ENCODE measurements at regions not wholly inside any gene's neighbourhood (a gene's known extent, or its start where the extent isn't known, plus 50 kb on each side); places are given as distances from the start of the nearest gene placed in this dataset.

- ChIA-PET POLR2A (no interaction called here), CTCF (no interaction called here)
- 0 out of 2 replicates have a peak, but pooled peaks have one; percentile 26 for ATAC-seq
- BruUV-seq (replicated peaks) = no TSS peak
- Histone ChIP-seq H3K27me3 (ENCODE audit: control insufficient read depth, insufficient read depth, low read length) (no peaks in the 10 kb centered on the region), H3K27ac (ENCODE audit: low read length) (no peak overlapping the region), H3K36me3 (ENCODE audit: control insufficient read depth, insufficient read depth, low read length) (no peaks in the 10 kb centered on the region), H3K4me1 (ENCODE audit: control insufficient read depth, insufficient read depth, low read length) (peaks cover 3% of the 10 kb centered on the region; the same call in 1 of the 2 replicates), H3K9me3 (ENCODE audit: control insufficient read depth, insufficient read depth, low read depth, low read length) (no peaks in the 10 kb centered on the region), H3K4me3 (ENCODE audit: low read depth in 2 of 2, low read length in 2 of 2) (no peak overlapping the region)
- intact Hi-C loops (cut with micrococcal nuclease; ENCODE audit: unreplicated experiment) = no loop called here
- no peak for DNase-seq (ENCODE audit: low read depth, low spot score)
- in situ Hi-C loops (cut with HindIII; ENCODE audit: low pct_unique_long_range_greater_than_20kb, low sequenced_read_pairs) = no loop called here
- TF ChIP-seq, protein P1, sequence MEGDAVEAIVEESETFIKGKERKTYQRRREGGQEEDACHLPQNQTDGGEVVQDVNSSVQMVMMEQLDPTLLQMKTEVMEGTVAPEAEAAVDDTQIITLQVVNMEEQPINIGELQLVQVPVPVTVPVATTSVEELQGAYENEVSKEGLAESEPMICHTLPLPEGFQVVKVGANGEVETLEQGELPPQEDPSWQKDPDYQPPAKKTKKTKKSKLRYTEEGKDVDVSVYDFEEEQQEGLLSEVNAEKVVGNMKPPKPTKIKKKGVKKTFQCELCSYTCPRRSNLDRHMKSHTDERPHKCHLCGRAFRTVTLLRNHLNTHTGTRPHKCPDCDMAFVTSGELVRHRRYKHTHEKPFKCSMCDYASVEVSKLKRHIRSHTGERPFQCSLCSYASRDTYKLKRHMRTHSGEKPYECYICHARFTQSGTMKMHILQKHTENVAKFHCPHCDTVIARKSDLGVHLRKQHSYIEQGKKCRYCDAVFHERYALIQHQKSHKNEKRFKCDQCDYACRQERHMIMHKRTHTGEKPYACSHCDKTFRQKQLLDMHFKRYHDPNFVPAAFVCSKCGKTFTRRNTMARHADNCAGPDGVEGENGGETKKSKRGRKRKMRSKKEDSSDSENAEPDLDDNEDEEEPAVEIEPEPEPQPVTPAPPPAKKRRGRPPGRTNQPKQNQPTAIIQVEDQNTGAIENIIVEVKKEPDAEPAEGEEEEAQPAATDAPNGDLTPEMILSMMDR (IDR thresholded peaks at IDR 0.05) = no peak
- no peak for TF ChIP-seq SIN3A (IDR thresholded peaks at IDR 0.05; ENCODE audit: borderline replicate concordance, insufficient read depth, low read depth, low read length)
- TF ChIP-seq TCF7L2 (IDR thresholded peaks at IDR 0.05; ENCODE audit: low read depth, low read length) = no peak
These were observed 212.8 kb downstream of the PIK3R1 start for GRCh38 chr5:68428231-68428811.

DNA sequence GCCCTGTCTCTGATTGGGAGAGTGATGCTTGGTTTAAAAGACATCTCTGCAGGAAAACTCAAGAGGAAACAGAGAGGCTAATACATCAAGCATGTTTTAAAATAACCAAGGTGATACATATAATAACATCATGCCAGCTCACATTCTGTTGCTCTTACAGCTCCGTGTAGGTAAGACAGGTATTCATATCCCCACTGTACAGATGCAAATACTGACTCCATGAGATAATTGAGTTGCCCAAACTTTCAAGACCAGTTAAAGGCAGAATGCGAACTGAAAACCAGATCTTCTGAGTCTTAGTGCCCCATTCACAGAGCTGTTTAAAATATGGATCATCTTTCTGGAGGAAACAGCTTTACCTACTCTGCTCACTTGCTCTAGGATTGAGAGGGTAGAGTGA lies 214.0 kb downstream of the PIK3R1 start:
- Histone ChIP-seq H3K4me1 (ENCODE audit: control insufficient read depth, insufficient read depth, low read length) (peaks cover 3% of the 10 kb centered on the region; the same call in 1 of the 2 replicates), H3K4me3 (ENCODE audit: low read depth in 2 of 2, low read length in 2 of 2) (no peak overlapping the region), H3K27me3 (ENCODE audit: control insufficient read depth, insufficient read depth, low read length) (no peaks in the 10 kb centered on the region), H3K27ac (ENCODE audit: low read length) (no peak overlapping the region), H3K36me3 (ENCODE audit: control insufficient read depth, insufficient read depth, low read length) (no peaks in the 10 kb centered on the region), H3K9me3 (ENCODE audit: control insufficient read depth, insufficient read depth, low read depth, low read length) (no peaks in the 10 kb centered on the region)
- intact Hi-C loops (cut with micrococcal nuclease; ENCODE audit: unreplicated experiment) (no loop called here), in situ Hi-C loops (cut with HindIII; ENCODE audit: low pct_unique_long_range_greater_than_20kb, low sequenced_read_pairs) (no loop called here)
- ATAC-seq (no peak), DNase-seq (ENCODE audit: low read depth, low spot score) (no peak)
- TF ChIP-seq, protein P2, sequence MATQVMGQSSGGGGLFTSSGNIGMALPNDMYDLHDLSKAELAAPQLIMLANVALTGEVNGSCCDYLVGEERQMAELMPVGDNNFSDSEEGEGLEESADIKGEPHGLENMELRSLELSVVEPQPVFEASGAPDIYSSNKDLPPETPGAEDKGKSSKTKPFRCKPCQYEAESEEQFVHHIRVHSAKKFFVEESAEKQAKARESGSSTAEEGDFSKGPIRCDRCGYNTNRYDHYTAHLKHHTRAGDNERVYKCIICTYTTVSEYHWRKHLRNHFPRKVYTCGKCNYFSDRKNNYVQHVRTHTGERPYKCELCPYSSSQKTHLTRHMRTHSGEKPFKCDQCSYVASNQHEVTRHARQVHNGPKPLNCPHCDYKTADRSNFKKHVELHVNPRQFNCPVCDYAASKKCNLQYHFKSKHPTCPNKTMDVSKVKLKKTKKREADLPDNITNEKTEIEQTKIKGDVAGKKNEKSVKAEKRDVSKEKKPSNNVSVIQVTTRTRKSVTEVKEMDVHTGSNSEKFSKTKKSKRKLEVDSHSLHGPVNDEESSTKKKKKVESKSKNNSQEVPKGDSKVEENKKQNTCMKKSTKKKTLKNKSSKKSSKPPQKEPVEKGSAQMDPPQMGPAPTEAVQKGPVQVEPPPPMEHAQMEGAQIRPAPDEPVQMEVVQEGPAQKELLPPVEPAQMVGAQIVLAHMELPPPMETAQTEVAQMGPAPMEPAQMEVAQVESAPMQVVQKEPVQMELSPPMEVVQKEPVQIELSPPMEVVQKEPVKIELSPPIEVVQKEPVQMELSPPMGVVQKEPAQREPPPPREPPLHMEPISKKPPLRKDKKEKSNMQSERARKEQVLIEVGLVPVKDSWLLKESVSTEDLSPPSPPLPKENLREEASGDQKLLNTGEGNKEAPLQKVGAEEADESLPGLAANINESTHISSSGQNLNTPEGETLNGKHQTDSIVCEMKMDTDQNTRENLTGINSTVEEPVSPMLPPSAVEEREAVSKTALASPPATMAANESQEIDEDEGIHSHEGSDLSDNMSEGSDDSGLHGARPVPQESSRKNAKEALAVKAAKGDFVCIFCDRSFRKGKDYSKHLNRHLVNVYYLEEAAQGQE (IDR thresholded peaks at IDR 0.05; ENCODE audit: insufficient read depth in 1 of 2, low read depth in 2 of 2, low read length in 1 of 2) = no peak
- TF ChIP-seq TCF7L2 (IDR thresholded peaks at IDR 0.05; ENCODE audit: low read depth, low read length) (no peak), SIN3A (IDR thresholded peaks at IDR 0.05; ENCODE audit: borderline replicate concordance, insufficient read depth, low read depth, low read length) (no peak), POLR2AphosphoS5 (IDR thresholded peaks at IDR 0.05; ENCODE audit: low read depth, low read length) (no peak)
- TF ChIP-seq, protein P1 (IDR thresholded peaks at IDR 0.05) = no peak
- CTCF ChIA-PET = no interaction called here
- POLR2A ChIA-PET = no interaction called here
- BruUV-seq (replicated peaks) = no TSS peak
